SK-N-SH (cell line): ENCODE measurements at regions not wholly inside any gene's neighbourhood (a gene's known extent, or its start where the extent isn't known, plus 50 kb on each side); places are given as distances from the start of the nearest gene placed in this dataset.

Source experiments
- CHD2 ChIP-seq: fragments of 150-350 bp; IDR thresholded peaks from 2 replicates; pipeline ENCODE4 v1.6.1; 2018; ENCODE audit warnings: low read length; ENCODE audit not compliant: partially characterized antibody
- CTCF ChIP-seq: fragments of 200-600 bp; sonication (generic); IDR thresholded peaks from 2 replicates; pipeline ENCODE4 v1.6.1; 2017; ENCODE audit warnings: antibody characterized with exemption, mild to moderate bottlenecking, moderate library complexity
- EP300 ChIP-seq, 2 experiments: IDR thresholded peaks; 2 replicates each; pipeline versions ENCODE4 v1.4.0 to v1.6.1; 2012; ENCODE audit warnings: borderline replicate concordance in 1 of 2, low read depth in 1 of 2, low read length in 1 of 2
- EZH2phosphoT487 ChIP-seq: fragments of 200-600 bp; sonication (generic); IDR thresholded peaks from 2 replicates; pipeline ENCODE4 v1.6.1; 2017; ENCODE audit warnings: low read depth, mixed run types, mild to moderate bottlenecking, antibody characterized with exemption, moderate library complexity, borderline replicate concordance
- NRF1 ChIP-seq: IDR thresholded peaks from 2 replicates; pipeline ENCODE4 v1.6.1; 2012; ENCODE audit warnings: low read depth, mild to moderate bottlenecking, low read length
- PBX3 ChIP-seq: IDR thresholded peaks from 2 replicates; pipeline ENCODE4; 2012
- POLR2AphosphoS5 ChIP-seq: IDR thresholded peaks from 2 replicates; pipeline ENCODE4 v1.6.1; 2012; ENCODE audit warnings: low read depth, low read length
- SIN3A ChIP-seq: IDR thresholded peaks from 2 replicates; pipeline ENCODE4 v1.6.1; 2012; ENCODE audit warnings: low read depth, mild to moderate bottlenecking, low read length, moderate library complexity, borderline replicate concordance
- TCF12 ChIP-seq: IDR thresholded peaks from 2 replicates; pipeline ENCODE4 v1.4.0; 2012
- USF1 ChIP-seq: IDR thresholded peaks from 2 replicates; pipeline ENCODE4 v1.4.0; 2012; ENCODE audit warnings: low read depth, borderline replicate concordance

GRCh38 chr20:40326784-40327183 is 362.3 kb downstream of the MAFB start:
- TF ChIP-seq PBX3 (no peak), CTCF (no peak), POLR2AphosphoS5 (no peak), NRF1 (no peak), SIN3A (no peak), EP300 (IDR thresholded peaks at IDR 0.05; ENCODE audit: borderline replicate concordance in 1 of 2, low read depth in 1 of 2, low read length in 1 of 2) (no peak), TCF12 (no peak), USF1 (no peak), EZH2phosphoT487 (no peak), CHD2 (no peak)
